NCI-H1436 (cell line): ENCODE measurements at regions not wholly inside any gene's neighbourhood (a gene's known extent, or its start where the extent isn't known, plus 50 kb on each side); places are given as distances from the start of the nearest gene placed in this dataset.
"Not testable (repeated sequence)": the region's sequence is repeated elsewhere in the genome, so short reads cannot be mapped to it uniquely, and the experiment has no call there.

Experiments
- DNase-seq: peaks from one replicate; lab custom pipeline; 2025; lab: John Stamatoyannopoulos, UW

- no peak for DNase-seq
Measured at GRCh38 chr1:234901491-234902049, 227.1 kb downstream of the TOMM20 start.

GRCh38 chr1:234900595-234900994 lies 228.0 kb downstream of the TOMM20 start:
- no peak for DNase-seq

DNA sequence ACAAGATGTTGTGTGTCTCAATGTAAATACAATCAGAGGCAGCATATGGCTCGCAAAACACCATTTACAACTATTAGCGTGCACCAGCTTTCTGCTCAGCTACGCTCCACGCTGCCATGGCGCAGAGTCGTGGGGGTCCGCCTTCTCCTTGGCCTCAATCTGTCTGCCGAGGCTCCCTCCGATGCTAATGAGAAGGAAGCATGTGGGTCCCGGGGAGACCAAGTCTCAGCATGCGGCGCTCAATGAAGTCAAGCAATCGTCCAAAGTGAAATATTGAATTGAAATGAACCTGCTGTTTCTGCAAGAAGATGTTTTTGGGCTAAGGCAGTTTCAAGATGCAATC lies 228.9 kb downstream of the TOMM20 start:
- DNase-seq = no peak

DNA sequence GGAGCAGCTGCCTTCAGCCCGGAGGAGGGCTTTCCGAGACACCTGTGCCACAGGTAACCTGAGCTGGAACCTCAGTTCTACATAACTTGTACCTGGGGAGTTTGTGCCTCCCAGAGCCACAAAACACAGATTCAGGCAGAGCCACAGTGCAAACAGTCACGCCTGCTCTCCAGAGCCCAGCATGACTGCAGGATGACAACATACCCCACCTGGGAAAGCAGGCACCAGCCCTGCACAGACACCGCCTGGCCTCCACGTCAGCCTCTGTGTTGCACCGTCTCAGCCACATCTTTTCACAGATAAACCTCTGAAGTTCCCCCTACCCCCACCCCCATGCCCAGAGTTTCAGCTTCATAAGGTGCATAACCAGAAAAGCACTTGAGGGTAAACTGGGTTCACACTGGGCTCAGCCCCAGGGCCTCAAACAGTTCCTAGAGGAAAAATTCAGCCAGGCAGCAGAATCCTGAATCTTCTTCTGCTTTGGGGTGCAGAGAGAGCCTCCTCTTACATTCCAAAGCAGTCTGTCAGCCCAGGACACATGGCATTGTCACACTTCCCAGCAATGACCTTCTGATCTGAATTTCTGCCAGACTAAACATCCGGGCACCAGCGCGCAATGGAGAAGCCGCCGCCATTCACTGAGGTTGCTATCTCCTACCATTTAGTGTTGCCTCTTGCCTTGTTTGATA lies 229.5 kb downstream of the TOMM20 start:
- DNase-seq = peak; percentile 55

DNA sequence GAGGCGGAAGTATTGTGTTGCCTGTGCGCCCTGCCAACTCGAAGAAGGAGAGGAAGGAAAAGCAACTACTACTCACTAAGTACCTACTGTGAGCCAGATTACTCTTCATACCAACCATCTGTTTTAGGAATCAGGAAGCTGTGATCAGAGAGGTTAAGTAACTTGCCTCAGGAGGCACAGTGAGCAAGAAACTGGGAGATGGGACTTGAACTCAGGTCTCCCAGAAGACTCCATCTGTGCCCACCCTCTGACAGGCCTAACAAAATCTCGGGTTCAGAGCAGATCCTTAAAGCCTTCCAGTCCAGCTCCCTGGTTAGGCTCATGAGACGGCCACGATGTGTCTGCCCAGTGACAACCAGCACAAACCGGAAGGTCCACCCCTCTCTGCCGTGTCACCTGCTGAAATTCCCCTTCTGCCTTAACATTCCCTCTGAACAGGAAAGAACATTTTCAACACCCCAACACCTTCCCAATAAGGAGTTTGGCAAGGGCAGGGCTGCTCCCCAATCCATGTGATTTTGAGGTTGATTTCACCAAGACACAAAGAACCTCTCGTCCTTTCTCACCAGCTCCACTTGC lies 230.1 kb downstream of the TOMM20 start:
- no peak for DNase-seq

DNA sequence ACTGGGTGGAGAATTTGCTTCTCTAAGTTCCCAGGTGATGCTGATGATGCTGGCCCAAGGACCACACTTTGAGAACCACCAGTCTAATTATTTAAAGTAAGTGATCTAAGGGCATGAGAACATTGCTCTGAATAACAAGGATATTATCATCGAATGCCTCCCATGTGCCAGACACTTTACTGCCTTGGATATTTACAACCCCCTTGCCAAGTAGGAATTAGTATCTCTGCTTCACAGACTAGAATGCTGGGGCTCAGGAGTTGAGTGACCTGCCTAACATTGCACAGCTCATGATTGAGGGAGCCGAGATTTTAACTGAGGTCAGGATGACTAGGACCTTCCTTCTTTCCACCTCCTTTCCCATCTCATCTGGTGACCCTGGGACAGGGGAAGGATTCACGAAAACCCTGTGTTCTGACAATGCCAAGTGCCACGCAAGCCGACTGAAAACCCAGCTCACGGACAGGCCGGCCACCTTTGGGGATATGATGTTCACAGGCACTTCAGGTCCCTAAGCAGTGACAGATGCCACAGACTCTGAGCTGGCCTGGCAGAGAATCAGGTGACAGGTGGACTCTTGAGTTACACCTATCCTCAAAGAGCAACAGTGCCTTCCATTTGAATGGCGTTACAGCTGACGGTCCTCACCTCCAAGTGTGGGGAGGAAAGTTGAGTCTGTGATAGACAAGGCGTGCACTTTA lies 230.7 kb downstream of the TOMM20 start:
- no peak for DNase-seq

DNA sequence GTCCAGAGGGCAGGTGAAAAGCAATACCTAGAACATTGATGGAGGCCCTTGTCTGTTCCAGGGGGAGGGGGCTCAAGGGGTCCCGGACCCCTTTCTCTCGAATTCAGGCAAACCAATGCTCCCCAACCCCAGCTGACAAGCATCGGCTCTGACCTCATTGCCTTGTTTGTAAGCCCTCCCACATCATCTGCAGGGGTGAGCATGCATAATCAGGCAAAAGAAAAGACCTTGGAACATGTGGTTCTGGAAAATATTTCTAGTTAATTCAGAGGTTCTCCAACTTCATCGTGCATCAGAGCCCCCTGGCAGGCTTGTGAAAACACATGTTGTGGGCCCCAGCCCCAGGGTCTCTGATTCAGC lies 231.3 kb downstream of the TOMM20 start:
- no peak for DNase-seq

DNA sequence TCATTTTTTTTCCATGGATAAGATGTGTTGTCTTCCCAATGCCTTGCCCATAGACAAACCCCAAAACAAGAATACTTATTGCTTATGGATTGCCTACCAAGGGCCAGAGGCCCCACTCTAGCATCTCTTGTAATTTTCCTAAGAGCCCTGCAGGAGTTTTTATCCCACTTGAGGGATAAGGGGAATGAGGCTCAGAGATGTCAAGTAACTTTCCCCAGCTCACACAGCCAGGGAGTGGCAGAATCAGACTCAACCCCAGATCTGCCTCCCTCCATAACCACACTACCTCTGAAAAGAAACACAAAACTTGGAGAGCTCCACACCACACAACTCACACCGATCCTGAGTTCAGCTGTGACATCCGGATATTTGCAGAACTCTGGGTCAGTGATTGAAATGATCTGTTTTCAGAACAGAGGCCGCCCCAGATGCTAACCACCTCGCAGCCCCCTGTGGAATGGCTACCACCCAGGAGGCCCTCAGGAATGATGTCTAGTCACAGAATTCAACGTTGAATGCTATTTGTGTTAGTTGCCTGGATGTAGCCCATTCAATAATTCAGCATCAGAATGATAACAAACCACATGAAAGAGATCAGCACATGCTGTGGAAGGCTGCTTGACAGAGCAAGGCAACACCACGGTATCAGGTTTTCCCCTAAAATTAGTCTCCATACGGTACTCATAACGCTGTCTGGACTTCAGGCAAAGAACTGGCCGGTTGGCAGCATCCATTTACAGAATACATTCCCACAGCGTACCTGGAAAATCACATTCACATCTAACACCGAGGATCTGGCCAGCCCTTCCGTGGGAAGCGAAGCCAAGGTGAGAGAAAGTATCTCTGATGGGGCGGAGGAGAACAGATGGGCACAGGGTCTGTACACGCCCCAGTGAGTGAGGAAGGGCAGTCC lies 231.9 kb downstream of the TOMM20 start:
- no peak for DNase-seq

DNA sequence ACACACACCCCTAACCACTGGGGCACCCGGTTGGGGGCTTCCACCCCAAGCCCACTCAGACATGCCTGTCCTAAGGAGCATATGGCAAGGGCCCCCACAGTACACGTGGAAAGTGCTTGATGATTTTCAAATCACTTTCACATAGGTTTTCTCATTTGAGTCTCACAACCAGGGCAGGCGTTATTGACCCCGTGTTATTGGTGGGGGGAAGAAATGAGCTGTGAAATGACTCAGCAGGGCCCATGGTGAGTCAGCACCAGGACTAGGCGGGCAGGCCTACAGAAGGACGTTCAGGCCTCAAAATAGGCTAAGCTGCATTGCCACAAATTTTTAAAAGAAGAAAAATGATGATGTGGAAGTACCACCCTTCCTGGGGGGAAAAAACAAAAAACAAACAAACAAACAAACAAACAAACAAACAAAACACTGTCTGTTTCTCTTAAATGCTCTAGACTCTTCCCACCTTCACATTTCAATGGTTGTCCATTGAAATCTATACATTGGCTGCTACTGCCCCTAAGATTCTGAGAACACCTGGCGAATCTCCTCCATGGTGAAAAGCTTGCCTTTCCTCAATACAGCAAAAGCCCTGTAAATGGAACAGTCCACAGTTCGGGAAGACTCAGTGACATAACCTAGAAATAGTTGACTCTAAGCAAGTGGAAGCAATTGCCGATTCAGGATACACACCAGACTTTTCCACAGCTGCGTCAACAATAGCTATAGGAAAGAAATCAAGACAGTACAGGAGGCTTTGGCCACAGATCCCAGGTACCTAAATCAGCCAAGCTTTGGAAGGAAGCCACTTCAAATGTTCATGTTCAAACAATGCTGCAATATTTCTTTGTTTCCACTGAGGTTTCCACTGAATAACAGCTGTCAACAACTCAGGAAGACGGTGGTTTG lies 234.7 kb downstream of the TOMM20 start:
- DNase-seq = no peak

DNA sequence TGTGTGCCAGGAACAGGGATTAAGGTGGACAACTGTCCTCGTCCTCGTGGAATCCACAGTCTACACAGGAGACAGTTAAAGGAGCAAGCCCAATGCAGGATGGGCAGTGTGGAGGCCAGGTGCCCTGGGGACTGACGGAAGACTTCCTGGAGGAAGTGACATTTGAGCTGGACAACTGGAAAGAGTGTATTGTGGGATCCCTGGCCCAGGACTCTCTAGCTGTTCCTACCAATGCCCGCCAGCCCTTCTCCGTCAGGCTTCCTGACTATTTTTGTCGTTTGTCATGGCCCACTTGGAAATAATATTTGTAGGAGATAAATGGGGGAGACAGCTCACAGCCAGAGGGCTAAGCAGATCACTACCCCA lies 235.3 kb downstream of the TOMM20 start:
- DNase-seq = no peak

DNA sequence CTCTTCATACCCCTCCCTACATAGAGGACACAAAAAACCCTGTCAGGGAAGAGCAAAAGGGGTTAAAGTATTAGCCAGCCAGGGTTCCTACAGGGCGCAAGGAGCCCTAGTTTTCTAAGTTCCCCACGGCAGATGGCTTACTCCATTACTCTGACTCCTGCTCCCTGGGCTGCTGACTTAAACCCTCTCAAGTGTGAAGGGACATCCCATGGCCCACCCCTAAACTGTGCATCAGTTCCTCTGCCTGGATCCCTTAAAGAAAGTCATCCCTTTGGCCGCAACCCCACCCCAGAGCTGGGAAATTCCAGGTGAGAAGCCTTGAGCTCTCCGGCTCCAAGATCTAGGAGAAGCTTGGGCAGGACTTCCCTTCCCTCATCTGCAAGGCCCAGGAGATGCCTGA lies 236.0 kb downstream of the TOMM20 start:
- DNase-seq = no peak

DNA sequence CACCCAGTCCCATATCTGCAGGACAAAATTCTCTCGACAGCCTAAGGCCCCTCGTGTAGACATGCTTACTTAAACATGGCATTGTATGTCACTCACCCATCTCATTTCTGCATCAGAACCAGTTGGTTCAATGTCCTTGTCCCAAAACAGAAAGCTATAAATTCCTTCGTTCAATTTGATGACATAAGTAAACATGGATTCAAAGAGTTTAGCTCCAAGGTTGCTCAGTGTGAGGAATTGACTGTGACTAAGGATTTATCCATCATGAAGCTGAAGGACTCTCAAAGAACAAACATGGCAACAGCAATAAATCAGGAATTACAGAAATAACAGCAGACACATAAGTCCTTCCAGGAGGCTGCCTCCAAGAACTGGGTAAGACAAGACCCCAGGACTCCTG lies 237.2 kb downstream of the TOMM20 start:
- DNase-seq = no peak

DNA sequence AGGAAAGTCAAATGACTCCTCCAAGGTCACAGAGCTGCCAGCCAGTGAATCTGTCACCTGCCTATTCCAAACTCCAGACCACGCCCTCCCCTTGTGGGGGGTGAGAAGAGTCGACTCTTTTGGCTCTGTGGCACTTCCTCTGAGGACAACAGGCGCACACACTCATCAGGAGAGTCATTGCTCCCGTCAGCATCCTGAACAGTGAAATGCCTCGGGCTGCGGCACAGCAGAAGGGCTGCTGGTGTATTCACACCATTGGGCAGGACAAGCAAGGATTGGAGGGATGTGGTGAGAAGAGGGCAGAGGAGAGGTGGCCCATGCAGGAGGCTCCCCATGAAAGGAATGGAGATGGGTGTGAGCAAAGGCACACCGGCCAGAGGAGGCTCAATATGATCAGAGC lies 239.0 kb downstream of the TOMM20 start:
- DNase-seq = no peak

DNA sequence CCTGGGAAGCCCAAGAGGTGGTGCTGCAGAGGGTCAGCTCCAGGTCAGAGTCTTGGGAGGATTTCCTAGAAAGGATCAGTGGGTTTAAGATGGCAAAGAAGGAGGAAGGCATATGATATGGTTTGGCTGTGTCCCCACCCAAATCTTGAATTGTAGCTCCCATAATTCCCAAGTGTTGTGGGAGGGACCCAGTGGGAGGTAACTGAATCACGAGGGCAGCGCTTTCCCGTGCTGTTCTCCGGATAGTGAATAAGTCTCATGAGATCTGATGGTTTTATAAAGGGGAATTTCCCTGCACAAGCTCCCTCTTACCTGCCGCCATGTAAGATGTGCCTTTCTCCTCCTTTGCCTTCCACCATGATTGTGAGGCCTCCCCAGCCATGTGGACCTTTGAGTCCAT lies 240.4 kb downstream of the TOMM20 start:
- not testable (repeated sequence) for DNase-seq

DNA sequence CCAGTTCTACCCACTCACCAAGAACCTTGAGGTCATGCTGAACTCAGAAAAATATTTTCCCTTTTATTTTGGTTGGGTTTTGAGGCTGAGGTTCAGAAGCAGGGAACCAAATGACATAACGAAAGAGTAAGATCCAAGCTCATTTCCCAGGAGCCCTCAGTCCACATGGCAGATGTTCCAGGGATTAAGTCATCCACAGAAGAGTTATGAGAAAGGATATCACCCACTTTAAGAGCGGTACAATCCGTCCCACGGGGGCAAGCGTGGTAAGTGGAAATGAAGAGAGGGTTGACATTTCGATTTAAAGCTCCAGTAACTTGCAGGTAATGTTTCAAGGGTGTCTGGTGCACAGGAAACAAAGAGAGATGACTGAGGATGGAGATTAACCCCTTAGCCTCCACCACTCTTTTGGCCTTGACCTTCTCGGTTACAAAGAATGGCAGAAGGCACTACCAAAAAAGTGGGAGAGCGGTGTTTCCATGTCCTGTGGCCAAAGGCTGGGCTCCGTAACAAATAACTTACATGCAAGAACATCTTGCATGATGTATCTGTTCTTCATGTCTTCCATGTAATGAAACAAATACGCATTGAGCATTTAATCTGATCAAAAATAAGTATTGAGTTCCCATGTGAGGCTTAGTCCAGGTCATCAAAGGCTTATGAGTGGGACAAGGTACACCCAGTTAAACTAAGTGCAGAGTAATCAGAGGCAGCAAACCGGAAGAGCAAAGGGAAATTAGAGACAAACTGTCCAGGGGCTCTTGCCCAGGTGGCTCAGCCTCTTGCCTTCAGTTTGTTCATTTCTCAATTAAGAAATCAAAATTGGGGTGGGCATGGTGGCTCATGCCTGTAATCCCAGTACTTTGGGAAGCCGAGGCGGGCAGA lies 241.4 kb downstream of the TOMM20 start:
- no peak for DNase-seq

DNA sequence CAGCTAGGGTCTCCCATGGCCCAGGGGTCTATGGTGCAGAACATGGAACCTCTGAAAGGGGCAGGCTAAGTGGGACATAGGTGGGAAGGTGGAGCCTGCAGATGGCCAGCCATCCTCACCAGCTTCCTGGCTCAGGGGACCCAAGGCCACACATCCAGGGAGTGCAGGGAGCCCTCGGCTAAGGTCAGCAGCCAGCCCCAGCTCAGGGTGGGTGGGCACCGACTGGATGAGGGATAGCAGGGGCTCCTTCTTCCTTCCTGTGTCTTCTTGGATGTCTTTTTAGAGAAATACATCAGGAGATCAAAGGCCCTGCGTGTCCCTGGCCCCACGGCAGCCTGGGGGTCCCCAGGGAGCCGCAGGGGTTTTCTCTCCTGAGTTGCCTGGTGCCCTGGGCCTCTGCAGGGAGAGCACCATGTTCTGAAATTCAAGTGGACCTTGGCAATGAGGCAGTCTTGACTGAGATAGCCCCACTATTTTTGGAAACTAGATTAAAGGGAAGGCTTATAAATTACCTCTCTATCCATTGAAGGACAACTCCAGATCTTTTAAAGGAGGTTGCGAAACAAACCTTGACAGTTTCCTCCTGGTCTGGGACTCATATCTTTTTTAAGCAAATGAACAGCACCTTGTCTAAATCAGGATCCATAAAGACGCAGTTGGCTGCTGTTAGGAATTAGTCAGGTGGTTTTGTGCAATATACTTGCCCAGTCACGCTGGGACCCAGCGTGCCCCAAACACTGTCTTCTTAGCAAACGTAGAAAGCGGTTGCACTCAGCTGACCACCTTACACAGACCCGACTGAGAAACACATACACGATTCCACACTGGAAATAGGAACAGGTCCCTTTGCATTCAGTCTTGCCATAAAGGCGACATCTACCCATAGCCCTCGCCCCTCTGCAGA lies 242.3 kb downstream of the TOMM20 start:
- DNase-seq = no peak

GRCh38 chr1:234885601-234886000 lies 243.0 kb downstream of the TOMM20 start:
- no peak for DNase-seq

DNA sequence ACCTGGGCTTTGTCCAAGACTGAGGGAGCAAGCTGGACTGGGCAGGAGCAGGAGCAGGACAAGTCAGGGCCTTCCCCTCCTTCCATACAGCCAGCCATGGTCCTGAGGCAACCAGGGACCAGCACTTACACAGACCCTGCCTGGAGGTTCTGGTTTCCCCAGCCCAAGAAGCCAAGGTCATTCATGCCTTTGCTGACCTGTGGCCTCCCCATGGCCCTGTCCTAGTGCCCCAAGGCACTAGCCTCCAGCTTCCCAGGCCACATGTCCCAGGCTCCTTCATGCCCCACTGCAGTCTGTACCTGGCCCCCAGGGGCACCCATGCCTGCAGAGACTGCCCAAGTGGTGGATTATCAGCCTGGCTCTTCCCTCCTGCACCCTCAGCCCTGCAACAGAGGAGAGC lies 243.9 kb downstream of the TOMM20 start:
- no peak for DNase-seq

GRCh38 chr1:234884006-234884405 lies 244.6 kb downstream of the TOMM20 start:
- DNase-seq = no peak
